B cell (primary cell): ENCODE measurements at regions not wholly inside any gene's neighbourhood (a gene's known extent, or its start where the extent isn't known, plus 50 kb on each side); places are given as distances from the start of the nearest gene placed in this dataset.

Experiments
- ATAC-seq: fragments of 200-7000 bp; cut with Tn5 transposase; one replicate; pipeline ENCODE4 v1.10.0; 2021; ENCODE audit warnings: low read depth, mild to moderate bottlenecking, moderate number of reproducible peaks, moderate library complexity
- CTCF ChIA-PET: fragments of 350-600 bp; sonication (Branson Sonifier 250); formaldehyde crosslinking; loops from one replicate; lab custom pipeline; 2021; ENCODE audit warnings: antibody characterized with exemption, inconsistent platforms; lab: Charles Lee
- POLR2A ChIA-PET: fragments of 350-600 bp; sonication (Branson Sonifier 250); formaldehyde crosslinking; loops from one replicate; lab custom pipeline; 2021; ENCODE audit warnings: antibody characterized with exemption; lab: Charles Lee
- DNase-seq: peaks from one replicate; pipeline ENCODE4 v3.0.0; 2013
- H2AFZ ChIP-seq: 2 replicates; pipeline ENCODE4 v1.6.1; 2012; ENCODE audit warnings: mild to moderate bottlenecking, low read depth, low read length; ENCODE audit not compliant: insufficient read depth, poor library complexity, severe bottlenecking
- H3K27ac ChIP-seq, 2 donors: 1 replicate in 1 of 2; 2 replicates in 1 of 2; pipeline ENCODE4 v1.5.1; 2012 to 2013; ENCODE audit warnings: low read length in 2 of 2, mild to moderate bottlenecking in 2 of 2, moderate library complexity in 1 of 2
- H3K27me3 ChIP-seq, 4 experiments: fragments of 200-600 bp in 1 of 4; sonication (generic) in 1 of 4; replicated peaks in 1 of 4; 1 replicate in 2 of 4; 2 replicates in 2 of 4; pipeline versions ENCODE4 v1.6.1 to v1.7.0; 2013 to 2016; ENCODE audit warnings: low read length in 3 of 4, mild to moderate bottlenecking in 2 of 4, mixed read lengths in 1 of 4, moderate library complexity in 1 of 4; ENCODE audit not compliant: insufficient read depth in 4 of 4, control insufficient read depth in 3 of 4; ENCODE audit errors: control extremely low read depth in 1 of 4
- H3K36me3 ChIP-seq, 2 experiments: replicated peaks in 1 of 2; 1 replicate in 1 of 2; 2 replicates in 1 of 2; pipeline versions ENCODE4 v1.6.1 to v1.7.1; 2013; ENCODE audit warnings: low read length in 1 of 2; ENCODE audit not compliant: insufficient read depth in 2 of 2, control insufficient read depth in 1 of 2; ENCODE audit errors: control extremely low read depth in 1 of 2, extremely low read depth in 1 of 2
- H3K4me1 ChIP-seq, 2 donors: fragments of 200-600 bp in 1 of 2; sonication (generic) in 1 of 2; 1 replicate in 1 of 2; 2 replicates in 1 of 2; pipeline versions ENCODE4 v1.5.1 to v1.6.1; 2013 to 2017; ENCODE audit warnings: low read length in 2 of 2; ENCODE audit not compliant: control insufficient read depth in 2 of 2, insufficient read depth in 2 of 2
- H3K4me2 ChIP-seq: replicated peaks from 2 replicates; pipeline ENCODE3; 2012; ENCODE audit warnings: mild to moderate bottlenecking, low read depth, low read length; ENCODE audit not compliant: poor library complexity, severe bottlenecking
- H3K4me3 ChIP-seq, 5 experiments: fragments of 200-600 bp in 1 of 5; sonication (generic) in 1 of 5; 1 replicate in 3 of 5; 2 replicates in 2 of 5; pipeline versions ENCODE4 v1.5.1 to v1.7.0; 2011 to 2016; ENCODE audit warnings: low read length in 4 of 5, mild to moderate bottlenecking in 4 of 5, low read depth in 2 of 5, control low read depth in 1 of 5, moderate library complexity in 1 of 5; ENCODE audit not compliant: insufficient read depth in 1 of 5; ENCODE audit errors: control extremely low read depth in 1 of 5, extremely low read depth in 1 of 5
- H3K79me2 ChIP-seq: fragments of 200-600 bp; sonication (generic); one replicate; pipeline ENCODE4 v1.6.0; 2016; ENCODE audit warnings: low read length; ENCODE audit not compliant: control insufficient read depth, insufficient read depth
- H3K9ac ChIP-seq: fragments of 200-600 bp; sonication (generic); 2 replicates; pipeline ENCODE4 v1.6.1; 2017; ENCODE audit warnings: mild to moderate bottlenecking, low read length, moderate library complexity
- H3K9me3 ChIP-seq, 3 donors: one replicate each; pipeline versions ENCODE4 v1.6.1 to v1.7.1; 2013; ENCODE audit warnings: low read length in 2 of 3; ENCODE audit not compliant: control insufficient read depth in 2 of 3, insufficient read depth in 1 of 3; ENCODE audit errors: control extremely low read depth in 1 of 3
- H4K20me1 ChIP-seq: 2 replicates; pipeline ENCODE4 v1.6.0; 2012; ENCODE audit warnings: mild to moderate bottlenecking, low read length; ENCODE audit not compliant: insufficient read depth, control insufficient read depth, poor library complexity, severe bottlenecking
- H3K27ac Mint-ChIP-seq: one replicate; pipeline ENCODE4 v1.8.0; 2021; ENCODE audit warnings: mixed read lengths
- H3K27me3 Mint-ChIP-seq: one replicate; pipeline ENCODE4 v1.8.0; 2021; ENCODE audit warnings: mixed read lengths
- H3K4me1 Mint-ChIP-seq: one replicate; pipeline ENCODE4 v1.8.0; 2021; ENCODE audit warnings: mixed read lengths
- H3K4me3 Mint-ChIP-seq: one replicate; pipeline ENCODE4 v1.8.0; 2021; ENCODE audit warnings: mixed read lengths
- H3K9me3 Mint-ChIP-seq: one replicate; pipeline ENCODE4 v1.8.0; 2022; ENCODE audit warnings: mixed read lengths; ENCODE audit not compliant: insufficient read depth
- EZH2 ChIP-seq: IDR thresholded peaks from 2 replicates; pipeline ENCODE4 v1.6.1; 2012; ENCODE audit warnings: borderline replicate concordance, low read depth, mild to moderate bottlenecking, moderate library complexity, low read length; ENCODE audit not compliant: insufficient read depth, poor library complexity, severe bottlenecking
- WGBS: methylation state at CpG from one replicate; pipeline ENCODE4 v1.1.5; 2013; ENCODE audit warnings: missing lambda C conversion rate; ENCODE audit not compliant: insufficient coverage; 5-methylcytosine and 5-hydroxymethylcytosine counted together
- intact Hi-C: fragments of 100-400 bp; cut with micrococcal nuclease; formaldehyde crosslinking; loops from one replicate; pipeline ENCODE4 v1.10.0; 2022
- TF ChIP-seq, protein P1 (sequence below): fragments of 200-600 bp; IDR thresholded peaks from one replicate; pipeline ENCODE4 v1.8.0; 2022; ENCODE audit warnings: antibody characterized with exemption, mild to moderate bottlenecking

DNA sequence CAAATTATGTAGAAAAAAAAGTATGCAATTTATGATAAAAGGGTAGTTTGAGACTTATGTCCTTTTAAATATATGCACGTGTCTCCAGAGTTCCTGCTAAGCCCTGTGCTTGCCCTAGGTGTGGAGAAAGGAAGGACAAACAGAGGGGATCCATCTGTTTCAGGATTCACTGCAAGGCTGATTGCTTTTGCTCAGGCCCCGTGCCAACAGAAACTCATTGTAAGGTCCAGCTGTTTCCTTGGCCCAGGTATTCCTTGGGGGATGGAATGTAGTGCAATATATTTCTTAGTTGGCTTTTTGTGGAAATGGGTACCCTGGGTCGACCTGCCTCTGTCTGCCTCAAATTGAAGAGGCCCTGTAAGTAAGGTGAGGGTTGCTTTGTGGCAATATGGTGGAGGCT lies 268.6 kb upstream of the CLINT1 start:
- Histone ChIP-seq H4K20me1 (no peaks in the 10 kb centered on the region), H3K79me2 (no peaks in the 10 kb centered on the region), H3K4me3 (no peak overlapping the region), H3K36me3 (no peaks in the 10 kb centered on the region), H3K9me3 (no peaks in the 10 kb centered on the region), H3K4me1 (peaks cover 0 to 3% of the 10 kb centered on the region in 2 donors), H3K9ac (no peak overlapping the region), H2AFZ (no peak overlapping the region), H3K27ac (no peak overlapping the region), H3K4me2 (no peak overlapping the region), H3K27me3 (no peaks in the 10 kb centered on the region)
- ChIA-PET POLR2A (no interaction called here), CTCF (no interaction called here)
- DNase-seq (no peak), ATAC-seq (no peak)
- peaks cover 7% of the 10 kb centered on the region for H3K4me1 Mint-ChIP-seq
- intact Hi-C loops: no loop called here
- no peak overlapping the region for H3K4me3 Mint-ChIP-seq
- peaks cover 10% of the 10 kb centered on the region for H3K27me3 Mint-ChIP-seq
- no peak for TF ChIP-seq EZH2
- TF ChIP-seq, protein P1, sequence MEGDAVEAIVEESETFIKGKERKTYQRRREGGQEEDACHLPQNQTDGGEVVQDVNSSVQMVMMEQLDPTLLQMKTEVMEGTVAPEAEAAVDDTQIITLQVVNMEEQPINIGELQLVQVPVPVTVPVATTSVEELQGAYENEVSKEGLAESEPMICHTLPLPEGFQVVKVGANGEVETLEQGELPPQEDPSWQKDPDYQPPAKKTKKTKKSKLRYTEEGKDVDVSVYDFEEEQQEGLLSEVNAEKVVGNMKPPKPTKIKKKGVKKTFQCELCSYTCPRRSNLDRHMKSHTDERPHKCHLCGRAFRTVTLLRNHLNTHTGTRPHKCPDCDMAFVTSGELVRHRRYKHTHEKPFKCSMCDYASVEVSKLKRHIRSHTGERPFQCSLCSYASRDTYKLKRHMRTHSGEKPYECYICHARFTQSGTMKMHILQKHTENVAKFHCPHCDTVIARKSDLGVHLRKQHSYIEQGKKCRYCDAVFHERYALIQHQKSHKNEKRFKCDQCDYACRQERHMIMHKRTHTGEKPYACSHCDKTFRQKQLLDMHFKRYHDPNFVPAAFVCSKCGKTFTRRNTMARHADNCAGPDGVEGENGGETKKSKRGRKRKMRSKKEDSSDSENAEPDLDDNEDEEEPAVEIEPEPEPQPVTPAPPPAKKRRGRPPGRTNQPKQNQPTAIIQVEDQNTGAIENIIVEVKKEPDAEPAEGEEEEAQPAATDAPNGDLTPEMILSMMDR: no peak
- 59% methylated on average over 3 of the region's 3 CpGs for WGBS
- no peaks in the 10 kb centered on the region for H3K9me3 Mint-ChIP-seq
- no peak overlapping the region for H3K27ac Mint-ChIP-seq

DNA sequence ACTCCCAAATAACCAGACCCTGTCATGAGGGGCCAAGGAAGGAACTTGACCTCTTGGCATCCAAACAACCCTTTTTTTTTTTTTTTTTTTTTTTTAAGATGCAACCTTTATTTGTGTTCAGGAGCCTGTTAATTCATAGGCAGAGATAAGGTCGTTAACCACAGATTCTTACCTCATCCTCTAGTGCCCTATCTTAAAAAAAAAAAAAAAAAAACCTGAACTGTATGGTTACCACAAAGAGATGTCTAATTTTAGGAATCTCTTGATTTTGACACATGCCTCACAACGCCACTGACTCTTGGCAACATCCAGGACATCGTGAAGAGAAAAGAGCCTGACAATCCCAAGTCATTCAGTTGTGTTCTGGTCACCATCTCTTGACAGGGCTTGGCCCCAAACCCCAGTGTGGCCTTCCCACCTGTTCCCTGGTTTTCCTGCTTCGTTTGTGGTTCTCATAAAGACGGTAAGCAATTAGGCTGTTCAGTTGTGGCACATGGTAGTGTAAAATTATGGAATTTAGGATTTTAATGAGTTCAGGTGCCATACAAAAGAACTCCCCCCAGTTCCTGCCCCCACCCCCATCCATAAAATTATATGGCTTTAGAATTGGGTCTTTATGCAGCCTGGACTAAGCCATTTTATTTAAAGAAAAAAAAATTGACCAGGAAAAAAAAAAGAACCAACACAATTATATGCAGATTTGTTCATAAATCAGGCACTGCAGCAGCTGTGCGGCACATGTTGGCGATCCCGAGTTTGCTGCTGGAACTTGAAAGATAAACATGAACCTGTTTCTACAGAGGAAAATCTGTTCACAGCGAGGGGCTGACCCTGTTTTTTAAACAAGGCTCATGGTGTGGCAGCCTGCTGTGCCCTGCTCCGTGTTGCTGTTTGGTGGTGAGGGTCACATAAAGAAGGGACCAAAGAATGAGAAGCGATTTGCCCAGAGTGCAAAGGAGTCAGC lies 267.8 kb upstream of the CLINT1 start:
- intact Hi-C loops: no loop called here
- no peaks in the 10 kb centered on the region for H3K79me2 ChIP-seq
- no peaks in the 10 kb centered on the region for H3K36me3 ChIP-seq
- Mint-ChIP-seq H3K27me3 (peaks cover 10% of the 10 kb centered on the region), H3K4me1 (peaks cover 7% of the 10 kb centered on the region), H3K9me3 (no peaks in the 10 kb centered on the region), H3K4me3 (no peak overlapping the region), H3K27ac (no peak overlapping the region)
- no peak overlapping the region for H2AFZ ChIP-seq
- H3K9ac ChIP-seq: no peak overlapping the region
- H3K4me1 ChIP-seq: peaks cover 0 to 3% of the 10 kb centered on the region in 2 donors
- 86% methylated on average over 9 of the region's 11 CpGs for WGBS
- H3K27me3 ChIP-seq: no peaks in the 10 kb centered on the region
- ATAC-seq (no peak), DNase-seq (no peak)
- TF ChIP-seq, protein P1: no peak
- no peak for TF ChIP-seq EZH2
- no peaks in the 10 kb centered on the region for H3K9me3 ChIP-seq
- H3K4me2 ChIP-seq: no peak overlapping the region
- H4K20me1 ChIP-seq: no peaks in the 10 kb centered on the region
- POLR2A ChIA-PET: no interaction called here
- H3K27ac ChIP-seq: no peak overlapping the region
- CTCF ChIA-PET: no interaction called here
- H3K4me3 ChIP-seq: no peak overlapping the region
